Esophagus muscularis mucosa (tissue), 4 donors: ENCODE measurements at regions not wholly inside any gene's neighbourhood (a gene's known extent, or its start where the extent isn't known, plus 50 kb on each side); places are given as distances from the start of the nearest gene placed in this dataset.

Experiments used
- DNase-seq: peaks from one replicate; pipeline ENCODE4 v3.0.0-alpha.2; 2017; ENCODE audit errors: extremely low spot score
- H3K27ac ChIP-seq, 4 donors: fragments of 200-600 bp; sonication (generic); replicated peaks in 1 of 4; 1 replicate in 3 of 4; 2 replicates in 1 of 4; pipeline ENCODE4 v1.5.1; 2016 to 2019; ENCODE audit warnings: mild to moderate bottlenecking in 1 of 4
- H3K27me3 ChIP-seq, 4 donors: fragments of 200-600 bp; sonication (generic); one replicate each; pipeline versions ENCODE4 v1.5.1 to v1.6.0; 2016 to 2019
- H3K36me3 ChIP-seq, 4 donors: fragments of 200-600 bp; sonication (generic); one replicate each; pipeline ENCODE4 v1.5.1; 2016 to 2019
- H3K4me1 ChIP-seq, 4 donors: fragments of 200-600 bp; sonication (generic); one replicate each; pipeline ENCODE4 v1.5.1; 2016 to 2019
- H3K4me3 ChIP-seq, 4 donors: fragments of 200-600 bp; sonication (generic); 1 replicate in 2 of 4; 2 replicates in 2 of 4; pipeline ENCODE4 v1.5.1; 2016 to 2019; ENCODE audit warnings: mild to moderate bottlenecking in 4 of 4, moderate library complexity in 1 of 4
- H3K9me3 ChIP-seq, 4 donors: fragments of 200-600 bp; sonication (generic); 1 replicate in 3 of 4; 2 replicates in 1 of 4; pipeline ENCODE4 v1.5.1; 2016 to 2019
- EP300 ChIP-seq: sonication (generic); formaldehyde crosslinking; IDR thresholded peaks from one replicate; pipeline ENCODE4 v1.6.1; 2017; ENCODE audit warnings: antibody characterized with exemption
- POLR2A ChIP-seq: fragments of 450-650 bp; IDR thresholded peaks from one replicate; pipeline ENCODE4 v1.6.1; 2017; ENCODE audit warnings: antibody characterized with exemption, moderate library complexity, mild to moderate bottlenecking, low read depth
- POLR2AphosphoS5 ChIP-seq, 2 donors: sonication (generic); formaldehyde crosslinking; IDR thresholded peaks; one replicate each; pipeline ENCODE4 v1.6.1; 2017; ENCODE audit warnings: antibody characterized with exemption in 2 of 2
- WGBS: methylation state at CpG from one replicate; pipeline ENCODE4 v1.1.5; 2018; 5-methylcytosine and 5-hydroxymethylcytosine counted together
- intact Hi-C: fragments of 100-400 bp; cut with DNase I; formaldehyde crosslinking; loops from one replicate; pipeline ENCODE4 v1.15.1; 2023
- TF ChIP-seq, protein P1 (sequence below), 3 experiments: fragments of 200-600 bp in 2 of 3; fragments of 450-650 bp in 1 of 3; sonication (generic) in 2 of 3; IDR thresholded peaks; one replicate each; pipeline ENCODE4 v1.5.1; 2017 to 2019; ENCODE audit warnings: antibody characterized with exemption in 3 of 3, mild to moderate bottlenecking in 2 of 3, moderate library complexity in 1 of 3

DNA sequence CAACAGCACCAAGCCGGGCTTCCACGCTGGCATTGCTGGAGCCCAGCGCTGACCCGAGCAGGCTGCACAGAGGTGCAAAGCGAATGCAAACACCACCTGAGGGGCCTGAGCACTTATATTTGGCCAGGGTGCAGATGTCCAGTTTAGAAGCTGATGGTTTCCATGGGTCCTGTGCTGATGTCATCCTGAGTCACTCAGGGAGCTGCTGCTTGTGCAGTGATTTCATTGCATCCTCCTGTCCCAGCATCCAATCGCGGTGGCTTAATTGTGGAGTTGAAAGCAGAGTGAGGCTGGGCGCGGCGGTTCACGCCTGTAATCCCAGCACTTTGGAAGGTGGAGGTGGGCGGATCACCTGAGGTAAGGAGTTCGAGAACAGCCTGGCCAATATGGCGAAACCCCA, 410.2 kb upstream of the KLF6 start:
- Histone ChIP-seq H3K27ac (no peak overlapping the region), H3K4me1 (peaks cover 22 to 47% (median 27%) of the 10 kb centered on the region in 4 donors), H3K9me3 (no peaks in the 10 kb centered on the region), H3K4me3 (no peak overlapping the region), H3K36me3 (no peaks in the 10 kb centered on the region), H3K27me3 (no peaks in the 10 kb centered on the region)
- no peak for DNase-seq
- no peak for TF ChIP-seq POLR2AphosphoS5 (IDR thresholded peaks at IDR 0.05)
- TF ChIP-seq EP300 = no peak
- TF ChIP-seq, protein P1, sequence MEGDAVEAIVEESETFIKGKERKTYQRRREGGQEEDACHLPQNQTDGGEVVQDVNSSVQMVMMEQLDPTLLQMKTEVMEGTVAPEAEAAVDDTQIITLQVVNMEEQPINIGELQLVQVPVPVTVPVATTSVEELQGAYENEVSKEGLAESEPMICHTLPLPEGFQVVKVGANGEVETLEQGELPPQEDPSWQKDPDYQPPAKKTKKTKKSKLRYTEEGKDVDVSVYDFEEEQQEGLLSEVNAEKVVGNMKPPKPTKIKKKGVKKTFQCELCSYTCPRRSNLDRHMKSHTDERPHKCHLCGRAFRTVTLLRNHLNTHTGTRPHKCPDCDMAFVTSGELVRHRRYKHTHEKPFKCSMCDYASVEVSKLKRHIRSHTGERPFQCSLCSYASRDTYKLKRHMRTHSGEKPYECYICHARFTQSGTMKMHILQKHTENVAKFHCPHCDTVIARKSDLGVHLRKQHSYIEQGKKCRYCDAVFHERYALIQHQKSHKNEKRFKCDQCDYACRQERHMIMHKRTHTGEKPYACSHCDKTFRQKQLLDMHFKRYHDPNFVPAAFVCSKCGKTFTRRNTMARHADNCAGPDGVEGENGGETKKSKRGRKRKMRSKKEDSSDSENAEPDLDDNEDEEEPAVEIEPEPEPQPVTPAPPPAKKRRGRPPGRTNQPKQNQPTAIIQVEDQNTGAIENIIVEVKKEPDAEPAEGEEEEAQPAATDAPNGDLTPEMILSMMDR (IDR thresholded peaks at IDR 0.05) = no peak
- TF ChIP-seq POLR2A = no peak
- intact Hi-C loops = no loop called here
- 96% methylated on average over 14 of the region's 14 CpGs for WGBS

GRCh38 chr10:4194231-4194630, 409.2 kb upstream of the KLF6 start:
- no peak for DNase-seq
- no peak overlapping the region for H3K4me3 ChIP-seq
- H3K9me3 ChIP-seq = no peaks in the 10 kb centered on the region
- peaks cover 22 to 41% (median 27%) of the 10 kb centered on the region in 4 donors for H3K4me1 ChIP-seq
- TF ChIP-seq, protein P1 (IDR thresholded peaks at IDR 0.05) = no peak
- no peak for TF ChIP-seq EP300
- no peak for TF ChIP-seq POLR2A
- TF ChIP-seq POLR2AphosphoS5 (IDR thresholded peaks at IDR 0.05) = no peak
- no peaks in the 10 kb centered on the region for H3K36me3 ChIP-seq
- H3K27ac ChIP-seq = no peak overlapping the region
- H3K27me3 ChIP-seq = no peaks in the 10 kb centered on the region
- 97% methylated on average over 7 of the region's 7 CpGs for WGBS
- intact Hi-C loops = no loop called here

GRCh38 chr10:4191894-4192293, 406.9 kb upstream of the KLF6 start:
- H3K4me3 ChIP-seq = no peak overlapping the region
- TF ChIP-seq, protein P1 (IDR thresholded peaks at IDR 0.05) = no peak
- TF ChIP-seq POLR2A (no peak), POLR2AphosphoS5 (IDR thresholded peaks at IDR 0.05) (no peak), EP300 (no peak)
- no peaks in the 10 kb centered on the region for H3K36me3 ChIP-seq
- peaks cover 11 to 18% (median 14%) of the 10 kb centered on the region in 4 donors for H3K4me1 ChIP-seq
- H3K27ac ChIP-seq = no peak overlapping the region
- no peaks in the 10 kb centered on the region for H3K27me3 ChIP-seq
- WGBS = 95% methylated on average over 4 of the region's 4 CpGs
- H3K9me3 ChIP-seq = no peaks in the 10 kb centered on the region
- peak; percentile 24 for DNase-seq
- intact Hi-C loops = no loop called here

- intact Hi-C loops = no loop called here
- no peak for TF ChIP-seq POLR2AphosphoS5 (IDR thresholded peaks at IDR 0.05)
- TF ChIP-seq, protein P1 (IDR thresholded peaks at IDR 0.05) = no peak
- no peak for TF ChIP-seq EP300
- no peak for TF ChIP-seq POLR2A
Measured at GRCh38 chr10:4191354-4191753, 406.3 kb upstream of the KLF6 start.

DNA sequence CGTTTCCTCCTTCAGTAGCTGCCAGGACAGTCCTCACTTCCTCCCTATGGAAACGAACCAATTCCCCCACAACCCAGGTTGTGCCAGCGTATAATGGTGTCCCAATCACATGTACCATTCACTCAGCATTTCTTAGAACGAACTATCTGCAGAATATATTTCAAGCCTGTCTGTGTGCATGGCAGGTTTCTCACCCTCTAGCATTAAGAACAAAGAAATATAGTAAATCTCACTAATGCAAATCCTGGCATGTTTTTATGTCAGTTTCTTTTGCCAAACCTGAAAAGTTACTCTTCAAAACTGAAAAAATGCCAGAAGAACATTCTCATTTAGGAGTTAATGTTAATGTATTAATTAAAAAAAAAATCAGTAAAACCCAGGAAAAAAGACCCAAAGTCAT, 405.9 kb upstream of the KLF6 start:
- H3K4me1 ChIP-seq = peaks cover under 1 to 8% (median 3%) of the 10 kb centered on the region in 4 donors
- H3K27me3 ChIP-seq = no peaks in the 10 kb centered on the region
- 97% methylated on average over 4 of the region's 4 CpGs for WGBS
- intact Hi-C loops = no loop called here
- no peaks in the 10 kb centered on the region for H3K36me3 ChIP-seq
- H3K27ac ChIP-seq = no peak overlapping the region
- no peaks in the 10 kb centered on the region for H3K9me3 ChIP-seq
- DNase-seq = no peak
- no peak overlapping the region for H3K4me3 ChIP-seq
- TF ChIP-seq, protein P1 (IDR thresholded peaks at IDR 0.05) = no peak
- TF ChIP-seq POLR2A = no peak
- TF ChIP-seq POLR2AphosphoS5 (IDR thresholded peaks at IDR 0.05) = no peak
- no peak for TF ChIP-seq EP300

More at GRCh38 chr10:4191354-4191753, 406.3 kb upstream of the KLF6 start:
- Histone ChIP-seq H3K4me1 (peaks cover 5 to 13% (median 8%) of the 10 kb centered on the region in 4 donors), H3K36me3 (no peaks in the 10 kb centered on the region), H3K27me3 (no peaks in the 10 kb centered on the region), H3K9me3 (no peaks in the 10 kb centered on the region), H3K4me3 (no peak overlapping the region), H3K27ac (no peak overlapping the region)
- DNase-seq = peak; percentile 26
- WGBS = 96% methylated on average over 8 of the region's 8 CpGs
